HG03060 (cell line): ENCODE measurements at regions not wholly inside any gene's neighbourhood (a gene's known extent, or its start where the extent isn't known, plus 50 kb on each side); places are given as distances from the start of the nearest gene placed in this dataset.
"Not testable (repeated sequence)": the region's sequence is repeated elsewhere in the genome, so short reads cannot be mapped to it uniquely, and the experiment has no call there.

Experiments
- ATAC-seq: cut with Tn5 transposase; IDR thresholded peaks from one replicate; pipeline ENCODE4 v1.9.1; 2021; ENCODE audit warnings: low read depth, moderate number of reproducible peaks; ENCODE audit not compliant: unreplicated experiment

GRCh38 chr16:80100186-80100585, 440.6 kb upstream of the DYNLRB2 start:
- no peak for ATAC-seq

DNA sequence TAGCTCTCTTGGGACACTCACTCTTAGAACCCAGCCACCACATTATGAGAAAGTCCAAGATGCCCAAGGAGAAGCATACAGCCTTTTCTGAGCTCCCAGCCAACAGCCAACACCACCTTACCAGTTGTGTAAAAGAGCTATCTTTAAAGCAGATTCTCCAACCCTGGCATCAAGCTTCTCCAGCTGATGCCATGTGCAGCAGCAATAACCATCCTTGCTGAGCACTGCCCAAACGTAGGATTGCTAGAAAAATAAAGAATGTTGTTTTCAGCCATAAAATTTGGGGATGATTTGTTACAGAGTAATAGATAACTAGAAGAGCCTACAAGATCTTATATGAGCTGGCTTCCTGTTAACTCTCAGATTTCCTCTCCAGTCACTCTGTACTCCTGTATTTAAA, 443.7 kb upstream of the DYNLRB2 start:
- ATAC-seq = no peak

- no peak for ATAC-seq
These were observed 448.1 kb upstream of the DYNLRB2 start for GRCh38 chr16:80092681-80093080.

GRCh38 chr16:80091453-80091852, 449.3 kb upstream of the DYNLRB2 start:
- ATAC-seq = not testable (repeated sequence)

GRCh38 chr16:80085606-80086005, 455.2 kb upstream of the DYNLRB2 start:
- ATAC-seq = no peak

GRCh38 chr16:80084614-80085013, 456.2 kb upstream of the DYNLRB2 start:
- no peak for ATAC-seq

DNA sequence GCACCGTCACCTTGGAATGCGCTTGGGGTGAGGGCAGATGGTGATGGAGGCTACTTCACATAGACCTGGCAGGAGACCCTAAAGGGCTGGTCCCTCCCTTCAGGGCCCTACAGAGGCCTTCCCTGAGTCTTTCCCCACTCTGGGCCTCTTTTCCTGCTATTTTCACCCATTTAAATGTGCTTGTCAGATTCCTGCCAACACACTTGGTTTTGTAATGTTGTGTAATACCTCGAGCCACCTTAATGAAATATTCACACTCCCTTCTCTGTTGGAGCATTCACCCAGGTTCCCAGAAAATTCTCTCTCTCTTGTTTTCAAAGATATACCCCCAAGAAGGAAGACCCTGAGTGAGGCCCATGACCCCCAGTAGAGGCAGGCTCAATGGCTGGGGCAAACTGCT, 456.6 kb upstream of the DYNLRB2 start:
- ATAC-seq = no peak

- ATAC-seq = no peak
These were observed 457.9 kb upstream of the DYNLRB2 start for GRCh38 chr16:80082906-80083305.

DNA sequence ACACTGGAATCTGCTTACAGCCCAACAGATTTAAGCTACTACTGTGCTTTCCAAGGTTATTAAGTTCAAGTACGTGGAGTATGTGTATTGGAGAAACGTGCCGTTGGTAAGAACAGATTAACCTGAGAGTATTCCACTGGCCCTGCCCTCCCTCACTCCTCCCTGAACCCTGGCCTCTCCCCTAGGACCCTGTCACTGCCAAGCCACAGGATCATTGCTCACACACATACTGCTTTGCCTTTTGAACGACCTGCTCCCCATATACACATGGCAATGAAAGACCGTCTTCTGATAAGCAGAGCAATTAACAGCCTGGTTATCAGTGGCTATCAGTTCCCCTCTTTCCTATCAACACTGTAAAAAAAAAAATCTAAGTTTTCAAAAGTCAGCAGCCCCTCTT, 458.9 kb upstream of the DYNLRB2 start:
- ATAC-seq = no peak

DNA sequence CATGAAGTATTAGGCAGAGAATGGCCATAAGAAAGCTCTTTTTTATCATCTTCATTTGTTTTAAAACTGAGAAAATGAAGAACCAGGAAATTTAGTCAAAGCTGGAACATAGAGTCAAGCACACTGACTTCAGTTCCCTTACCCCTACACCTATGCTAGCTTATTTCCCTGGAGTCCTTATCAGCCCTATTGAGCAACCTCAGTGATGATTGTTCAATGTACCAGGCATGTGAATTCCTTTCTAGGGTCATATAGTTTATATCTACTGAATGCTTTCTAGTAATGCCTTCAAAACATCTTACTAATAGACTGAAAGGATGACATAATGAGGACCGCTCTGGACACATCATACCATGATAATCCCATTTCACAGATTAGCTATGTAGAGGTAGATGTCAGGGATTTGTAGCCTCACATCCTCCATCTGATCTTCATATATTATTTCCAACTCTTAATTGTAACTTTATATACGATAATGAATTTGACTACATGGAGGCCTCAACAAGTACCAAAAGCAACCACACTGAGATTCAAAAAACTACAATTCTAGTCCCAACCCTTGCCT, 460.4 kb upstream of the DYNLRB2 start:
- no peak for ATAC-seq

- ATAC-seq = no peak
These were observed 461.7 kb upstream of the DYNLRB2 start for GRCh38 chr16:80079072-80079471.

- ATAC-seq = no peak
These were observed 463.1 kb upstream of the DYNLRB2 start for GRCh38 chr16:80077696-80078095.

GRCh38 chr16:80074329-80074728, 466.5 kb upstream of the DYNLRB2 start:
- ATAC-seq = no peak

DNA sequence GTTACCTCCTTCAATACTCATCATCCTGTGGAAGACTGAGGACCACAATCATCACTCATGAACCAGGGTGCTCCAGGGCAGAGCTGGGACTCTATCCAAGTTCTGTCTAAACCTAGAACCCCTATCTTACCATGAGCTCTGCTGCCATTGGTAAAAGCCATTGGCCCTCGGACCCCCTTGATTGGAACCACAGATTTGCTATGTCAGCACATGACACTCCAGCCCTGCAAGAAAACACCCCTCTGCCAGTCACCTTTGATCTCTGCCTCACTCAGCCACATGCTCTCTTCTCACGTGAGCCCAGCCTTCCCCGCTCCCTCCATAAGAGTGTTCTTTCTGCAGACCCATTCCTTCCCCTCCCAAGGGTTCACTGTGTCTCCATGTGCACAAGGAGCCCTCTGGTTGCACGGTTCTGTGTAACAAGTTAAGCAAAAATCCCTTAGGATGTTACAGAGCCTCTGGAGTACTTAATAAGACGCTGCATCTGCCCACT, 468.8 kb upstream of the DYNLRB2 start:
- no peak for ATAC-seq

- ATAC-seq = no peak
These were observed 466.5 kb upstream of the MAF start for GRCh38 chr16:80066805-80067580.

- no peak for ATAC-seq
These were observed 465.0 kb upstream of the MAF start for GRCh38 chr16:80065541-80065940.

DNA sequence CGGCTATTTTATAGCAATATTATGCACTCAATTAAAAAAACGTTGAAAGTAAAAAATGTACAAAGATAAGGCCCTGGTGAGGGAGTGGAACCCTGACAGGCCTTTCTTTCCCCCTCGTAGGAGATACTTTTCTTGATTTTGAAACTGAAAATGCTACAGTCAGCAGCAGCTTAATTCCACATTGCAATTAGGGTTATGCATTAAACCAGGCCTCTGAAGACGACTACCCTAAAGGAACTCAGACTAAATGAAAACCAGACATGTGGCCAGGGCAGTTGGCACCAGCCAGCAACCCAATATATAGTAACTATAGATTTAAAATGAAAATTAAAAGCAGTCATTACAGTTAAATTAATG, 463.2 kb upstream of the MAF start:
- no peak for ATAC-seq

GRCh38 chr16:80063031-80063712, 462.6 kb upstream of the MAF start:
- no peak for ATAC-seq

DNA sequence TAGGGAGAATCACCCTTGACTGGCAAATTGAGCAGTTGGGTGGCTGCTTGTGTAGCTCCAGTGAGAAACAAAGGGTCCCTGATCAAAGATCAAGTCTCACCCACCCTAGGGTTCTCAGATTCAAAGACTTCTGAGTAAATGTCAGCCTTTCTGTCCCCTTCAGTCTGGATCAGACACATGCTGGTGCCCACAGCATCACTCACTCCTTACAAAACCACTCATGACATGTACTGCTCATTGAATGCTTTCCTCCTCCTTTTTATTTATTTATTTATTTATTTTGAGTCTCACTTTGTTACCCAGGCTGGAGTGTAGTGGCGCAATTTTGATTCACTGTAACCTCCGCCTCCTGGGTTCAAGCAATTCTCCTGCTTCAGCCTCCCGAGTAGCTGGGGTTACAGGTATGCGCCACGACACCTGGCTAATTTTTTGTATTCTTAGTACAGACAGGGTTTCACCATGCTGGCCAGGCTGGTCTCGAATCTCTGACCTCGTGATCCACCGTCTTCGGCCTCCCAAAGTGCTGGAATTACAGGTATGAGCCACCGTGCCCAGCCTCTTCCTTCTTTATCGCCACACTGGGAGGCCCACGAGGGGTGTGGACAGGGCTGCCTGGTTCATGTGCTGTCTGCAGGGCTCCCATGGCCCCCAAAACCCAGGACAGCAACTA, 462.0 kb upstream of the MAF start:
- ATAC-seq = no peak

DNA sequence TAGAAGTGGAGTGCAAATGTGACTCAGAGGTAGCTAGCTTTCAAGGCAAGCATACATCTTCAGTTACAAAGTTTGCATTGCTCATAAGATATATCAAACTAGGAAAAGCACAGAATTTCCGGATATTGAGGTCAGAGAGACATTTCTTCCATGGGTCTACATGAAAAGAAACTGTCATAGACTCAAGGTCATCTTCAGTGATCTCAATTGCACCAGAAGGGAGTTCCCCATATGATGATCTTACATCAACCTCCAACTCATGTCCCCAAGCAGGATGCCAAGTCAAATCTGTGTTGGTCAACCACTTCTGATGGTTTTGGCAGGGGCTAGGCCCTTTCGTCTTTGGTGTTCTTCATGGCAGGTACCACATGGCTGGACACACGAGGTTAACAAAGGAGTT, 459.9 kb upstream of the MAF start:
- ATAC-seq = no peak

DNA sequence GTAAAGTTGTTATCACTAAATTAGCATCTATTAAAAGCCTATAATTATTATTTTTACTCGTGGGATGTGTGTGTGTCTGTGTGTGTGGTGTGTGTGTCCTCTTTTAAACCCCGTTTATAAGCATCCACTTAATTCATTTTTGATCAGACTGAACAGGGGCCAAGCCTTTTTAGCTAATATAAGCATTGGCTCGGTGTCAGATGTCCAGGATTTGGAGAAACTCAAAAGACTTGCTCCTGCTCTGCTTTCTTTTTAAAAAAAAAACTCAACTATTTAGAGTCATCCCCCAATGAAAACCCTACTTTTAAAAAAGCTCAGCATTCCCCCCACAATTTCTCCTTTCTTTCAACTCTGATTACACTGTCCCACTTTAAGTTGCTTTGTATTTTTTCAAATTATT, 459.3 kb upstream of the MAF start:
- no peak for ATAC-seq
